Mesenteric fat pad (tissue), 1 donor: ENCODE measurements at regions not wholly inside any gene's neighbourhood (a gene's known extent, or its start where the extent isn't known, plus 50 kb on each side); places are given as distances from the start of the nearest gene placed in this dataset.

Experiments
- DNase-seq: peaks from one replicate; pipeline ENCODE4 v3.0.0-alpha.2; 2020; ENCODE audit warnings: low spot score
- donor health status: DM: yes; HTN: yes; CAD: no.

DNA sequence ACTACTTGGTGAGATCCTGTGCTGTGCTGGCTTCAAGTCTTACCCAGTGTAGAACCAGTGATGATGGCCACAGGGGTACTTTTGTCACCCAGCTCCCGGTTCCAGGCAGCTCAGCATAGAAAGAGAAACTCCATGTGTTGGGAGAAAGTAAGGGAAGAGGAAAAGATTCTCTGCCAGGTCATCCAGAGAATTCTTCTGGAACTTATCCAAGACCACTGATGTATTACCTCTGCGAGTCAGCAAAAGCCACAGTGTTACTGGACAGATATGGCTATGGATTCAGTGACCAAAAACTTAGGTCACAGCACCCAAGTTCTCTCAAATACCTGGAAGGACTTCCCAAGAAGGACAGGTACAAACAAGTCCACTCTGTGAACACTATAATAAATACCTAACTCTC is 399.5 kb upstream of the MIR17HG start:
- no peak for DNase-seq

DNA sequence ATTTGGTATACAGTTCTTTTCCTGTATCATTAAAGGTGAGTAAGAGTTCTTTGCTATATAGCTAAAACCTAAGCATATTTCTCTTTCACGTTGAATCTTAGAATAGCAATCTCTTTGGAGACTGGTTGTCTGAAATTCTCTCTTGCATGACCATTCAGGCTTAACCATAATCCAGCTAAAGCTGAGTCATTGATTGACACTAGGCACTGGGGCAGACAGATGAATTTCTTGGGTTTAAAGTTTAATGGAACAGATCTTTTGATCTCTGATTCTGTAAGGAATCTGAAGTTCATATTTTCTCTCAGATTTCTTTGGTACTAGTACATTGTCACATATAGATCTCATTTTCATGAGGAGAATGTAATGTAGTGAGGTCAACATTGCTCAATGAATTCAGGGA is 397.3 kb upstream of the MIR17HG start:
- DNase-seq: no peak

DNA sequence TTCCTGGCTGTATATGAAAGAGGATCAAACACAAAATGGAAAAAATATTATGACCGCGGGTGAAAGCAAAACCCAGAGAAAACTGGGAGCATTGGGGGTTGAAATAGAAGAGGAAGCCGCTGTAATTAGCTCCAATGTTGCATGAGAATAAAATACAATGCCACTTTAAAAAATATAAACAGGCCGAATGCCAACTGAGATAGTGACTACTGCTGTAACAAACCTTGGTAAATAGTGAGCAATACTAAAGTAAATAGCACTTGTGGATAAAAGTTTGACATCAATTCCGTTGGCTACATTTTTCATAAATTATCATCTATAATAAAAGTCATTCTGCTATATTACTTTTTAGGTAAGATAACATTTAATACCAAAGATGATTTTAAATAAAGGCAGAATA is 395.8 kb upstream of the MIR17HG start:
- no peak for DNase-seq

- no peak for DNase-seq
These were observed 395.2 kb upstream of the MIR17HG start for GRCh38 chr13:90952326-90952725.

- no peak for DNase-seq
These were observed 392.8 kb upstream of the MIR17HG start for GRCh38 chr13:90954605-90955195.

DNA sequence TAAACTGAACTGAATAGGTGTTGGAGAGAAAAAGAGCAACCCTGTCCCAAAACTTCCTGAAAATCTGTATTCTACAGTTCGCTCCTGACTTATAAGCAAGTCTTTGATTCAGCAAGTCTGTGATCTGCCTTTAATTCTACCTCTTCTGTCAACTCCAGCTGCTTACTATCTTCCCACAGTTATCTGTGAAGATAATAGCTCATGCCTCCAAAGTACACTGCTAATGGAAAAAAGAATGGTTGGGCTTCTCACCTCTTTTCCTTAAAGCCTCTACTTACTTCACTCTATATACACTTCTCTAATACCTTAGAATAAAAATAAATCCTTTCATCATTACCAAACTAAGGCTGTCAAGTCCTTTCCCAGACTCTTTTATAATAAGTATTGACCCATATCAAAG is 391.5 kb upstream of the MIR17HG start:
- no peak for DNase-seq

DNA sequence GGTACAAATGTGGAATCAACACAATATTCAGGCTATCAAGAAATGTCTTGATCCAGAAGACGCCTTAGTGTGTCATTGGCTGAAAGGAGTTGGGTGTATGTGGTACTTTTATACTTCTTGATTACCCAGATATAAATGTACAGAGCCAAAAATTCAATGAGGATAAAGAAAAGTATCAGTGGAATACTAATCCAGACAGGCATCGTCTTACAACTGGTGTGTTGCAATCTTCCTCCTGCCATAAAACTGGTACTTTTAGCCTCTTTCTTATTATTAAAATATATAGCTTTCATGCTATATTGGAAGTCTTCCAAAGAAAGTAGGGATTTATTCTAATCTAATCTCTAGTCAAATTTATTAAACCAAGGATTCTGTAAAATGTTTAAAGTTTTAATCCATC is 388.6 kb upstream of the MIR17HG start:
- DNase-seq: no peak

DNA sequence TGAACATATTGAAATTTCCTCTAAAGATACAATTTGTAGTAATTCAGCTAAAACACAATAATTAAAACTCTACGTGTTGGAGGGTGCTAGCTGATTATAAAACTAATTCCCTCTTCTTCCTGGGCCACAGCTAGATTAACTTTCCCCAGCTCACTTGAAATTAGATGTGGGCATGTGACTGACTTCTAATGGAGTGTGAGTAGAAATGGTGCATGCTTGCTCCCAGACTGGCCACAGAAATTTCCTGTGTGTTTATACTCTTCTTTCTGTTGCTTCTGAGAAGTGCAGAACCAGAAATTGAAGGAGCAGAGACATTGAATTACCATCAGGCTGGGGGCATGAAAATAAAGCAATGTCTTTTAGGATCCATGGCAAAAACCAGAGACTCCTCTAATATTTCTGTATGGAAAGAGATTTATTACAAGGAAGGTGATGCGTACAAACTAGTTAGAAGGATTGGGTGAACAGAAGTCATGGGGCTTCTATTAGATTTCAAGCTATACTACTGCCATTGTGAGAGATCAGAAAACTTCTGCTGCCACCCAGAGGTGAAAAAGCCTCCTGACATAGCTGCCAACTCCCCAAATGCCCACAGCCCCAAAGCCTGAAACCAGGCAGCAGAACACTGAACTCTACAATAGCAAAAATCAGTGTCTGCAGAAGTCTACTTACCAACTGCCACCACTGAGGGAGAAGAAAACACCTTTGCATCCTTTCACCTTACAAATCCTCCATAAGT is 379.2 kb upstream of the MIR17HG start:
- no peak for DNase-seq

DNA sequence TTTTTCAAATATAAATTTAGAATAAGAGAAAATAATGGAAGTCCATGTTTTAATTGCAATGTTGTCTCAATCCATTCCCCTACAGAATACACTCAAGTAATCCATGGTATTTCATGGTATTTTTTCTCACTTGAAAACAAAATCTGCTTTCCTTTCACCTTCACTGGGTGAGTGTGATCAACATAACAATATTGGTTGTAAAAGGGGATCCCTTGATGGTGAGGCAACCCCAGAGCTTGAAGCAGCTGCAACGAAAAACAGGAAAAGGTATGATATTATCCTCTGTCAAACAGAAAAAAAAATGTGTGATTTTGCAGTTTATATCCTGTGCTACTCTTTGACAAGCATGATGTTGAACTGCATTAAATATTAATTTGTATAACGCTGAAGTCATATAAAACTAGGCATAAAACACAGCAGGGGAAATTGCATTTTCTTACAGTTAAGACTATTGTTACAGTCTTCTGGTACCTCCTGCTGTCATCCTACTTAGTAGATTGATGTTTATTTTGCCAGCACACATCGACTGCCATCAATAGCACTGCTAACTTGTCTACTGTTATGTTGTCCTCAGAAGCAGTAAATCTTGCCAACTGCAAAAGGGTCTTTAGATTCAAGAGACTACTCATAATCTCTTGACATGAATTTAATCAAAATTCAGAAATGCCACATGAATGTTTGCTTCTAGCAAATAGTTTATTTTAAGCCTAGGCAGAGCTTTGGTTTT is 373.1 kb upstream of the MIR17HG start:
- DNase-seq: no peak

- DNase-seq: no peak
These were observed 368.4 kb upstream of the MIR17HG start for GRCh38 chr13:90979059-90979458.

- no peak for DNase-seq
These were observed 362.7 kb upstream of the MIR17HG start for GRCh38 chr13:90984756-90985155.

DNA sequence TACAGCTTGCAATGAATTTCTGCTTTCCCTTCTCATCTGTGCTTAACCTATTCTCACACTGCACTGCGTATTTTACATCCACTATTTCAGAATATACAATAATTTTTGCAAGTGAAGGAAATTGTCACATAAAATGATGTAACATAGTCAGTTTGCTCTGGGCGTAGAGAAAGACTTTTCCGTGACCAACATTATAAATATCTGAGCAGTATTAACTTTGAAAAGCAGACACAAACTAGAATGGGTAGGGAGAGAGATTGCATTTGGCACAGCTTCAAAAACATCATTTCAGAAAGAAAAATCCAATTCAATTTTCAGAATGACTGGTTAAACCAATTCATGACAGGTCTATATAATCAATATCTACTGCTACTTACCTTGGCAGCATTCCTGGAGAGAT is 352.5 kb upstream of the MIR17HG start:
- DNase-seq: no peak

DNA sequence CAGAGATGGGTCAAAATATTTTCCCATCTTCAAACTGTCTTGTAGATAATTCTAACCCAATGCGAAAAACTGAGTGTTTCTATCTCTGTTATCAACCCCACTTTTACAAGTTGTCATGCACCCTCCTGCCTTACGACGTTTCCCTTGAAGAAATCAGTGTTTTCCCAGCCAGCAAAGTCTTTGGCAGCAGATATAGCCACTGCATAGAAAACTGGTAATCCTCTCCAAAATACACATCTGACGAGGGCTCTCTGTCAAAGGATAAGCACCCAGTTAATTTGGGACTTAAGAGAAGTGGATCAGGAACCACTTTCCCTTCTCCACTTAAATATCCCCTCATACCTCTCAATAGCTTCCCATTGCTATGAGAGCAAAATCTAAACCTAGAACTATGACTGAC is 351.9 kb upstream of the MIR17HG start:
- no peak for DNase-seq

- DNase-seq: no peak
These were observed 349.5 kb upstream of the MIR17HG start for GRCh38 chr13:90997951-90998350.

DNA sequence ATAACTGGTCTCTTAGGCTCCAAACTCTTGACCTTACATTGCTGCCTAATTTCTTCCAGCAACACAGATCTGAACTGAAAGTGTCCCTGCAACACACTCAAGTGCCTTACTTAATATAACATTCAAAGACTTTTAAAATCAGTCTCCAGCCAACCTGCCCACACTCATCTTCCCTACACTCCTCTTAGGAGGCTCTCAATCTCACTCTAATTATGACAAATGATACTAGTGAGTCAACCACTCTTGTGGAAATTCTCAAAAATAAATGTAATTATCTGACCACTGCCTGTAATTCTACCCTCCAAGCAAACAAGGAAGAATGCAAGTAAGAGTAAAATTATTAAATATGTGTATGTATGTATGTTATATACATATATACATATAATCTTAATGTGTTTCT is 348.1 kb upstream of the MIR17HG start:
- DNase-seq: no peak

- DNase-seq: no peak
These were observed 346.1 kb upstream of the MIR17HG start for GRCh38 chr13:91001371-91001770.

DNA sequence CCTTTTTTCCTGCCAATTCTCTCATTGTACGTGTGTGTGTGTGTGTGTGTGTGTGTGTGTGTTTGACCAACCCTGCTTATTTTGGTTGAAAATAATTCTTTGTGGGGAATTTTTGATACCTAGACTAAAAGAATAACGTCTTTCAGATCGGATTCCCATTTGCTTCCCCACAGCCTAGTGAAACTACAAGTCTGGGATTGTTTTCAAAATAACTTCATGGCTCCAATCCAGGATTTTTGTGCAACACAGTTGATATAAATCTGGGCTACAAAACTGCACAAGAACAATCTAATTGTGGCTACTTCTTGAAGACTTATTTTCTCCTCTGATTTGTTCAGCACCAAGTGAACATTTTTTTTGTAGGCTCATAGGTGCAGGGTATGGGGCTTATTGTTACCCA is 332.8 kb upstream of the MIR17HG start:
- DNase-seq: no peak

- DNase-seq: no peak
These were observed 330.3 kb upstream of the MIR17HG start for GRCh38 chr13:91017031-91017668.

DNA sequence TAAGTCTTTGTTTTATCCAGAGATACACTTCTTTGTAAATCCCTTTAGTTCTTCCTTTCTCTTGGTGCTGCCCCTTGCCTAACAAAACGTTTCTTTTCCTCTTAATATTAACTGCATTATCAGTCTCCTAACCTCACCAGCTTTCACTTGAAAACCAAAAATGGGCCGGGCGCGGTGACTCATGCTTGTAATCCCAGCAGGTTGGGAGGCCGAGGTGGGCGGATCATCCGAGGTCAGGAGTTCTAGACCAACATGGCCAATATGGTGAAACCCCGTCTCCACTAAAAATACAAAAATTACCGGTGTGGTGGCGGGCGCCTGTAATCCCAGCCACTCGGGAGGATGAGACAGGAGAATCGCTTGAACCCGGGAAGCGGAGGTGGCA is 329.8 kb upstream of the MIR17HG start:
- DNase-seq: no peak

- DNase-seq: no peak
These were observed 326.9 kb upstream of the MIR17HG start for GRCh38 chr13:91020461-91021034.

DNA sequence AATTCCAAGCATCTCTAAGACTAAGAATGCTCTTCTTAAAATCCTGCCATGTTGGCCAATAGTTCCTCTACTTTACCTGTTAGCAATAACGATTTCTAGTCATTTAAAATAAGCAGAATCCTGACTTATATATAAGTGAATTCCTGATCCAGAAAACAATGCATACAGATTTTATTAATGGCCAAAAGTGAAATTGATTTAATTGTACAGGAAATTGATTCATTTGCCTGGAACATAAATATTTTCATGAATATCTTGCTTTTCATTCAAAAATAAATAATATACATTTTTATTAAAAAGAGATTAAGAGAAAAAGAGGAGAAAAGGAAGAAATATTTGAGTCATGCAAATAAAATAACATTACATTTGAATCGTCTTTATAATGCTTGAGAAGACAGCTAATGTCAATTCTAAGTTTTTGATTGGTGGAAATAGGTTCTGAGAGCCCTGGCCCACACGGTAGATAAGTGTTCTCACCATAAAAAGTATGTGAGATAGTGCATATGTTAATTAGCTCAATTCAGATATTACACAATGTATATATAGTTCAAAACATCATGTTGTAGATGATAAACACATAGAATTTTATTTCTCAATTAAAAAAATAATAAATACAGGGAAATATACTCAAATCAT is 323.2 kb upstream of the MIR17HG start:
- no peak for DNase-seq
